WTC11 (cell line): ENCODE measurements at regions not wholly inside any gene's neighbourhood (a gene's known extent, or its start where the extent isn't known, plus 50 kb on each side); places are given as distances from the start of the nearest gene placed in this dataset.

Experiments
- GRHL2 ChIP-seq: fragments of 250-450 bp; sonication (Bioruptor Pico); IDR thresholded peaks from 2 replicates; pipeline ENCODE4 v1.8.0; 2022; ENCODE audit warnings: mild to moderate bottlenecking, moderate library complexity; ENCODE audit not compliant: insufficient replicate concordance, severe bottlenecking
- JUN ChIP-seq: sonication (generic); formaldehyde crosslinking; IDR thresholded peaks from 2 replicates; pipeline ENCODE4 v1.8.0; 2023; ENCODE audit warnings: mild to moderate bottlenecking, missing genetic modification reagents
- MYBL2 ChIP-seq: sonication (generic); formaldehyde crosslinking; IDR thresholded peaks from 2 replicates; pipeline ENCODE4 v1.8.1; 2023; ENCODE audit warnings: mild to moderate bottlenecking, moderate library complexity, missing genetic modification reagents
- NR2C2 ChIP-seq: sonication (generic); formaldehyde crosslinking; IDR thresholded peaks from 2 replicates; pipeline ENCODE4 v1.8.0; 2022; ENCODE audit warnings: mild to moderate bottlenecking, missing genetic modification reagents
- NR3C1 ChIP-seq: sonication (generic); formaldehyde crosslinking; conservative IDR thresholded peaks from 2 replicates; pipeline ENCODE4 v1.8.1; 2023; ENCODE audit warnings: low read depth, mild to moderate bottlenecking, missing genetic modification reagents
- SP1 ChIP-seq: sonication (generic); formaldehyde crosslinking; conservative IDR thresholded peaks from 2 replicates; pipeline ENCODE4 v1.8.1; 2022; ENCODE audit warnings: missing genetic modification reagents
- ZNF396 ChIP-seq: fragments of 250-450 bp; sonication (Bioruptor Pico); IDR thresholded peaks from 2 replicates; pipeline ENCODE4 v1.8.0; 2021; ENCODE audit warnings: mild to moderate bottlenecking, moderate library complexity, borderline replicate concordance
- TF ChIP-seq, protein P1 (sequence below): fragments of 200-600 bp; IDR thresholded peaks from 2 replicates; pipeline ENCODE4 v1.8.0; 2022; ENCODE audit warnings: antibody characterized with exemption
- TF ChIP-seq, protein P2 (sequence below): sonication (generic); formaldehyde crosslinking; IDR thresholded peaks from 2 replicates; pipeline ENCODE4 v1.8.1; 2023; ENCODE audit warnings: mild to moderate bottlenecking, moderate library complexity, missing genetic modification reagents
- TF ChIP-seq, protein P3 (sequence below): fragments of 250-450 bp; sonication (Bioruptor Pico); IDR thresholded peaks from 2 replicates; pipeline ENCODE4 v1.9.0; 2021; ENCODE audit warnings: mild to moderate bottlenecking, borderline replicate concordance
- TF ChIP-seq, protein P4 (sequence below): sonication (generic); formaldehyde crosslinking; IDR thresholded peaks from 2 replicates; pipeline ENCODE4 v1.8.1; 2022; ENCODE audit warnings: mild to moderate bottlenecking, moderate library complexity, missing genetic modification reagents
- TF ChIP-seq, protein P5 (sequence below): fragments of 250-450 bp; sonication (Bioruptor Pico); IDR thresholded peaks from 2 replicates; pipeline ENCODE4 v1.9.0; 2021; ENCODE audit warnings: mild to moderate bottlenecking
- TF ChIP-seq, protein P6 (sequence below): sonication (generic); formaldehyde crosslinking; IDR thresholded peaks from 2 replicates; pipeline ENCODE4 v1.8.1; 2023; ENCODE audit warnings: mild to moderate bottlenecking, missing genetic modification reagents, moderate library complexity

DNA sequence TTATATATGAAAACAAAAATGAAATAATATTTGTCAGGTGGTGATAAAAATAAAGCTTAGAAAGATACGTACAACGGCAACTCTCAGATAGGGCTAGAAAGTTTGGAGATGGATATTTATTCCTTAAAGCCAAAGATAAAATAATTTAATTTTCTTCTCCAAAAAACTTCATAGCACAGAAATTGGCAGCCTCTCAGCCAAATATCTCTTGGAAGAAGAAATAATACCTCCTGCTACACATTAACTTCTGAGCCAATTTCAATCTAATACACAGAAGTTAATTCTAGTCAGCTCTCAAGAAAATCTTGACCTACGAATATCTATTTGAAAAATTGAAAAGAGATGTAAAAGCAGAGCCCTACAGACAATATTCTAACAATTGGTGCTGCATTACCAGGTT, 122.4 kb downstream of the TES start:
- TF ChIP-seq, protein P1, sequence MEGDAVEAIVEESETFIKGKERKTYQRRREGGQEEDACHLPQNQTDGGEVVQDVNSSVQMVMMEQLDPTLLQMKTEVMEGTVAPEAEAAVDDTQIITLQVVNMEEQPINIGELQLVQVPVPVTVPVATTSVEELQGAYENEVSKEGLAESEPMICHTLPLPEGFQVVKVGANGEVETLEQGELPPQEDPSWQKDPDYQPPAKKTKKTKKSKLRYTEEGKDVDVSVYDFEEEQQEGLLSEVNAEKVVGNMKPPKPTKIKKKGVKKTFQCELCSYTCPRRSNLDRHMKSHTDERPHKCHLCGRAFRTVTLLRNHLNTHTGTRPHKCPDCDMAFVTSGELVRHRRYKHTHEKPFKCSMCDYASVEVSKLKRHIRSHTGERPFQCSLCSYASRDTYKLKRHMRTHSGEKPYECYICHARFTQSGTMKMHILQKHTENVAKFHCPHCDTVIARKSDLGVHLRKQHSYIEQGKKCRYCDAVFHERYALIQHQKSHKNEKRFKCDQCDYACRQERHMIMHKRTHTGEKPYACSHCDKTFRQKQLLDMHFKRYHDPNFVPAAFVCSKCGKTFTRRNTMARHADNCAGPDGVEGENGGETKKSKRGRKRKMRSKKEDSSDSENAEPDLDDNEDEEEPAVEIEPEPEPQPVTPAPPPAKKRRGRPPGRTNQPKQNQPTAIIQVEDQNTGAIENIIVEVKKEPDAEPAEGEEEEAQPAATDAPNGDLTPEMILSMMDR: no peak
- TF ChIP-seq SP1 (CRISPR knock-in tag): no peak
- TF ChIP-seq NR3C1: no peak
- no peak for TF ChIP-seq MYBL2 (CRISPR knock-in tag)
- TF ChIP-seq, protein P2, sequence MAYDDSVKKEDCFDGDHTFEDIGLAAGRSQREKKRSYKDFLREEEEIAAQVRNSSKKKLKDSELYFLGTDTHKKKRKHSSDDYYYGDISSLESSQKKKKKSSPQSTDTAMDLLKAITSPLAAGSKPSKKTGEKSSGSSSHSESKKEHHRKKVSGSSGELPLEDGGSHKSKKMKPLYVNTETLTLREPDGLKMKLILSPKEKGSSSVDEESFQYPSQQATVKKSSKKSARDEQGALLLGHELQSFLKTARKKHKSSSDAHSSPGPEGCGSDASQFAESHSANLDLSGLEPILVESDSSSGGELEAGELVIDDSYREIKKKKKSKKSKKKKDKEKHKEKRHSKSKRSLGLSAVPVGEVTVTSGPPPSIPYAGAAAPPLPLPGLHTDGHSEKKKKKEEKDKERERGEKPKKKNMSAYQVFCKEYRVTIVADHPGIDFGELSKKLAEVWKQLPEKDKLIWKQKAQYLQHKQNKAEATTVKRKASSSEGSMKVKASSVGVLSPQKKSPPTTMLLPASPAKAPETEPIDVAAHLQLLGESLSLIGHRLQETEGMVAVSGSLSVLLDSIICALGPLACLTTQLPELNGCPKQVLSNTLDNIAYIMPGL: no peak
- TF ChIP-seq, protein P3, sequence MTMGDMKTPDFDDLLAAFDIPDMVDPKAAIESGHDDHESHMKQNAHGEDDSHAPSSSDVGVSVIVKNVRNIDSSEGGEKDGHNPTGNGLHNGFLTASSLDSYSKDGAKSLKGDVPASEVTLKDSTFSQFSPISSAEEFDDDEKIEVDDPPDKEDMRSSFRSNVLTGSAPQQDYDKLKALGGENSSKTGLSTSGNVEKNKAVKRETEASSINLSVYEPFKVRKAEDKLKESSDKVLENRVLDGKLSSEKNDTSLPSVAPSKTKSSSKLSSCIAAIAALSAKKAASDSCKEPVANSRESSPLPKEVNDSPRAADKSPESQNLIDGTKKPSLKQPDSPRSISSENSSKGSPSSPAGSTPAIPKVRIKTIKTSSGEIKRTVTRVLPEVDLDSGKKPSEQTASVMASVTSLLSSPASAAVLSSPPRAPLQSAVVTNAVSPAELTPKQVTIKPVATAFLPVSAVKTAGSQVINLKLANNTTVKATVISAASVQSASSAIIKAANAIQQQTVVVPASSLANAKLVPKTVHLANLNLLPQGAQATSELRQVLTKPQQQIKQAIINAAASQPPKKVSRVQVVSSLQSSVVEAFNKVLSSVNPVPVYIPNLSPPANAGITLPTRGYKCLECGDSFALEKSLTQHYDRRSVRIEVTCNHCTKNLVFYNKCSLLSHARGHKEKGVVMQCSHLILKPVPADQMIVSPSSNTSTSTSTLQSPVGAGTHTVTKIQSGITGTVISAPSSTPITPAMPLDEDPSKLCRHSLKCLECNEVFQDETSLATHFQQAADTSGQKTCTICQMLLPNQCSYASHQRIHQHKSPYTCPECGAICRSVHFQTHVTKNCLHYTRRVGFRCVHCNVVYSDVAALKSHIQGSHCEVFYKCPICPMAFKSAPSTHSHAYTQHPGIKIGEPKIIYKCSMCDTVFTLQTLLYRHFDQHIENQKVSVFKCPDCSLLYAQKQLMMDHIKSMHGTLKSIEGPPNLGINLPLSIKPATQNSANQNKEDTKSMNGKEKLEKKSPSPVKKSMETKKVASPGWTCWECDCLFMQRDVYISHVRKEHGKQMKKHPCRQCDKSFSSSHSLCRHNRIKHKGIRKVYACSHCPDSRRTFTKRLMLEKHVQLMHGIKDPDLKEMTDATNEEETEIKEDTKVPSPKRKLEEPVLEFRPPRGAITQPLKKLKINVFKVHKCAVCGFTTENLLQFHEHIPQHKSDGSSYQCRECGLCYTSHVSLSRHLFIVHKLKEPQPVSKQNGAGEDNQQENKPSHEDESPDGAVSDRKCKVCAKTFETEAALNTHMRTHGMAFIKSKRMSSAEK (CRISPR knock-in tag): no peak
- TF ChIP-seq ZNF396 (CRISPR knock-in tag): no peak
- TF ChIP-seq, protein P4, sequence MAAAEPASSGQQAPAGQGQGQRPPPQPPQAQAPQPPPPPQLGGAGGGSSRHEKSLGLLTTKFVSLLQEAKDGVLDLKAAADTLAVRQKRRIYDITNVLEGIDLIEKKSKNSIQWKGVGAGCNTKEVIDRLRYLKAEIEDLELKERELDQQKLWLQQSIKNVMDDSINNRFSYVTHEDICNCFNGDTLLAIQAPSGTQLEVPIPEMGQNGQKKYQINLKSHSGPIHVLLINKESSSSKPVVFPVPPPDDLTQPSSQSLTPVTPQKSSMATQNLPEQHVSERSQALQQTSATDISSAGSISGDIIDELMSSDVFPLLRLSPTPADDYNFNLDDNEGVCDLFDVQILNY (CRISPR knock-in tag): no peak
- TF ChIP-seq GRHL2: no peak
- TF ChIP-seq, protein P5, sequence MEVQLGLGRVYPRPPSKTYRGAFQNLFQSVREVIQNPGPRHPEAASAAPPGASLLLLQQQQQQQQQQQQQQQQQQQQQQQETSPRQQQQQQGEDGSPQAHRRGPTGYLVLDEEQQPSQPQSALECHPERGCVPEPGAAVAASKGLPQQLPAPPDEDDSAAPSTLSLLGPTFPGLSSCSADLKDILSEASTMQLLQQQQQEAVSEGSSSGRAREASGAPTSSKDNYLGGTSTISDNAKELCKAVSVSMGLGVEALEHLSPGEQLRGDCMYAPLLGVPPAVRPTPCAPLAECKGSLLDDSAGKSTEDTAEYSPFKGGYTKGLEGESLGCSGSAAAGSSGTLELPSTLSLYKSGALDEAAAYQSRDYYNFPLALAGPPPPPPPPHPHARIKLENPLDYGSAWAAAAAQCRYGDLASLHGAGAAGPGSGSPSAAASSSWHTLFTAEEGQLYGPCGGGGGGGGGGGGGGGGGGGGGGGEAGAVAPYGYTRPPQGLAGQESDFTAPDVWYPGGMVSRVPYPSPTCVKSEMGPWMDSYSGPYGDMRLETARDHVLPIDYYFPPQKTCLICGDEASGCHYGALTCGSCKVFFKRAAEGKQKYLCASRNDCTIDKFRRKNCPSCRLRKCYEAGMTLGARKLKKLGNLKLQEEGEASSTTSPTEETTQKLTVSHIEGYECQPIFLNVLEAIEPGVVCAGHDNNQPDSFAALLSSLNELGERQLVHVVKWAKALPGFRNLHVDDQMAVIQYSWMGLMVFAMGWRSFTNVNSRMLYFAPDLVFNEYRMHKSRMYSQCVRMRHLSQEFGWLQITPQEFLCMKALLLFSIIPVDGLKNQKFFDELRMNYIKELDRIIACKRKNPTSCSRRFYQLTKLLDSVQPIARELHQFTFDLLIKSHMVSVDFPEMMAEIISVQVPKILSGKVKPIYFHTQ (CRISPR knock-in tag): no peak
- no peak for TF ChIP-seq JUN (CRISPR knock-in tag)
- no peak for TF ChIP-seq NR2C2 (CRISPR knock-in tag)
- TF ChIP-seq, protein P6, sequence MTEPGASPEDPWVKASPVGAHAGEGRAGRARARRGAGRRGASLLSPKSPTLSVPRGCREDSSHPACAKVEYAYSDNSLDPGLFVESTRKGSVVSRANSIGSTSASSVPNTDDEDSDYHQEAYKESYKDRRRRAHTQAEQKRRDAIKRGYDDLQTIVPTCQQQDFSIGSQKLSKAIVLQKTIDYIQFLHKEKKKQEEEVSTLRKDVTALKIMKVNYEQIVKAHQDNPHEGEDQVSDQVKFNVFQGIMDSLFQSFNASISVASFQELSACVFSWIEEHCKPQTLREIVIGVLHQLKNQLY (CRISPR knock-in tag): no peak
